Amygdala (tissue), 56 donors: ENCODE measurements at regions not wholly inside any gene's neighbourhood (a gene's known extent, or its start where the extent isn't known, plus 50 kb on each side); places are given as distances from the start of the nearest gene placed in this dataset.
"Not testable (repeated sequence)": the region's sequence is repeated elsewhere in the genome, so short reads cannot be mapped to it uniquely, and the experiment has no call there.

Experiments
- DNase-seq, 56 donors: peaks; one replicate each; lab custom pipeline; 2025; lab: John Stamatoyannopoulos, UW

GRCh38 chr1:200496937-200497336 lies 87.1 kb upstream of the ZNF281 start:
- DNase-seq: no peak

- no peak for DNase-seq
These were observed 86.1 kb upstream of the ZNF281 start for GRCh38 chr1:200495901-200496300.

GRCh38 chr1:200493344-200493743 lies 83.5 kb upstream of the ZNF281 start:
- no peak for DNase-seq

- DNase-seq: no peak
These were observed 81.3 kb upstream of the ZNF281 start for GRCh38 chr1:200491103-200491502.

- no peak for DNase-seq
These were observed 80.3 kb upstream of the ZNF281 start for GRCh38 chr1:200490183-200490582.

GRCh38 chr1:200488375-200489165 lies 78.7 kb upstream of the ZNF281 start:
- DNase-seq: peak in 36 of 56 donors; percentile 0 to 78 (median 20)

- no peak for DNase-seq
These were observed 77.8 kb upstream of the ZNF281 start for GRCh38 chr1:200487650-200488049.

- no peak for DNase-seq
These were observed 76.8 kb upstream of the ZNF281 start for GRCh38 chr1:200486634-200487033.

GRCh38 chr1:200484438-200484946 lies 74.7 kb upstream of the ZNF281 start:
- DNase-seq: not testable (repeated sequence)

GRCh38 chr1:200483491-200484143 lies 73.8 kb upstream of the ZNF281 start:
- DNase-seq: no peak

- no peak for DNase-seq
These were observed 71.1 kb upstream of the ZNF281 start for GRCh38 chr1:200480964-200481363.

- DNase-seq: no peak
These were observed 70.0 kb upstream of the ZNF281 start for GRCh38 chr1:200479816-200480215.

GRCh38 chr1:200478945-200479558 lies 69.2 kb upstream of the ZNF281 start:
- no peak for DNase-seq

- DNase-seq: no peak
These were observed 68.4 kb upstream of the ZNF281 start for GRCh38 chr1:200478239-200478623.

- no peak for DNase-seq
These were observed 64.8 kb upstream of the ZNF281 start for GRCh38 chr1:200474633-200475032.

GRCh38 chr1:200473698-200474371 lies 64.0 kb upstream of the ZNF281 start:
- DNase-seq: no peak

- no peak for DNase-seq
These were observed 61.9 kb upstream of the ZNF281 start for GRCh38 chr1:200471739-200472138.

GRCh38 chr1:200468264-200469001 lies 58.6 kb upstream of the ZNF281 start:
- no peak for DNase-seq

GRCh38 chr1:200464784-200465400 lies 55.1 kb upstream of the ZNF281 start:
- DNase-seq: no peak
